Stimulated activated CD8-positive, alpha-beta memory T cell treated with anti-CD3 and anti-CD28 coated beads, Interleukin-12 subunit alpha, Interleukin-12 subunit beta, amount 100 ng/mL, for 1 hour (primary cell): ENCODE measurements at regions not wholly inside any gene's neighbourhood (a gene's known extent, or its start where the extent isn't known, plus 50 kb on each side); places are given as distances from the start of the nearest gene placed in this dataset.
"Not testable (repeated sequence)": the region's sequence is repeated elsewhere in the genome, so short reads cannot be mapped to it uniquely, and the experiment has no call there.

Experiments
- DNase-seq: peaks from one replicate; pipeline ENCODE4 v3.0.0-alpha.2; 2020; ENCODE audit warnings: low read depth

- no peak for DNase-seq
Observed at GRCh38 chr5:126104341-126104740, 318.9 kb upstream of the GRAMD2B start.

GRCh38 chr5:126104951-126105350, 318.3 kb upstream of the GRAMD2B start:
- no peak for DNase-seq

GRCh38 chr5:126106029-126106428, 317.2 kb upstream of the GRAMD2B start:
- DNase-seq: no peak

- DNase-seq: no peak
Observed at GRCh38 chr5:126107381-126107780, 315.8 kb upstream of the GRAMD2B start.

GRCh38 chr5:126108470-126108869, 314.7 kb upstream of the GRAMD2B start:
- DNase-seq: no peak

- no peak for DNase-seq
Observed at GRCh38 chr5:126115059-126115629, 308.1 kb upstream of the GRAMD2B start.

- DNase-seq: no peak
Observed at GRCh38 chr5:126117044-126117443, 306.2 kb upstream of the GRAMD2B start.

GRCh38 chr5:126119887-126120442, 303.2 kb upstream of the GRAMD2B start:
- DNase-seq: no peak

- no peak for DNase-seq
Observed at GRCh38 chr5:126120939-126121338, 302.3 kb upstream of the GRAMD2B start.

- DNase-seq: no peak
Observed at GRCh38 chr5:126122942-126123341, 300.3 kb upstream of the GRAMD2B start.

GRCh38 chr5:126124706-126125345, 298.4 kb upstream of the GRAMD2B start:
- DNase-seq: no peak

GRCh38 chr5:126125407-126125806, 297.8 kb upstream of the GRAMD2B start:
- DNase-seq: no peak

GRCh38 chr5:126126574-126126973, 296.6 kb upstream of the GRAMD2B start:
- DNase-seq: no peak

- not testable (repeated sequence) for DNase-seq
Observed at GRCh38 chr5:126127371-126127770, 295.8 kb upstream of the GRAMD2B start.

- DNase-seq: no peak
Observed at GRCh38 chr5:126129431-126129830, 293.8 kb upstream of the GRAMD2B start.

- DNase-seq: no peak
Observed at GRCh38 chr5:126133424-126133823, 289.8 kb upstream of the GRAMD2B start.

- no peak for DNase-seq
Observed at GRCh38 chr5:126137891-126138280, 285.3 kb upstream of the GRAMD2B start.

- no peak for DNase-seq
Observed at GRCh38 chr5:126138281-126138931, 284.8 kb upstream of the GRAMD2B start.

- DNase-seq: no peak
Observed at GRCh38 chr5:126139086-126139485, 284.1 kb upstream of the GRAMD2B start.

- no peak for DNase-seq
Observed at GRCh38 chr5:126139773-126140172, 283.4 kb upstream of the GRAMD2B start.

- no peak for DNase-seq
Observed at GRCh38 chr5:126143622-126144021, 279.6 kb upstream of the GRAMD2B start.

- not testable (repeated sequence) for DNase-seq
Observed at GRCh38 chr5:126150319-126150718, 272.9 kb upstream of the GRAMD2B start.

GRCh38 chr5:126155298-126155697, 267.9 kb upstream of the GRAMD2B start:
- not testable (repeated sequence) for DNase-seq
